ENCODE measurements at regions not wholly inside any gene's neighbourhood (a gene's known extent, or its start where the extent isn't known, plus 50 kb on each side); places are given as distances from the start of the nearest gene placed in this dataset.

GRCh38 chr17:27224526-27225315 lies 69.2 kb upstream of the WSB1 start:
- H4K20me1 ChIP-seq (ENCODE audit: insufficient read depth, low read length): no peaks in the 10 kb centered on the region
- H3K9me3 ChIP-seq (ENCODE audit: low read length): no peaks in the 10 kb centered on the region
- POLR2A ChIA-PET: no interaction called here
- no peaks in the 10 kb centered on the region for H3K9me2 ChIP-seq (ENCODE audit: insufficient read depth, low read length)
- DNase-seq (ENCODE audit: low spot score): no peak
- CTCF ChIA-PET (ENCODE audit: unreplicated experiment): no interaction called here
- no peak overlapping the region for H3K4me3 ChIP-seq (ENCODE audit: low read depth, low read length, poor library complexity, severe bottlenecking)
- no peak overlapping the region for H3K27ac ChIP-seq (ENCODE audit: low read depth, low read length, poor library complexity, severe bottlenecking)
- H3K79me2 ChIP-seq (ENCODE audit: insufficient read depth, low read depth, low read length): no peaks in the 10 kb centered on the region
- intact Hi-C loops (cut with micrococcal nuclease; ENCODE audit: unreplicated experiment): no loop called here
- H2AFZ ChIP-seq (ENCODE audit: low read length): no peak overlapping the region
- no peaks in the 10 kb centered on the region for H3K36me3 ChIP-seq (ENCODE audit: insufficient read depth, low read length)
- no TSS peak for BruUV-seq (replicated peaks)
- no peak overlapping the region for H3K4me2 ChIP-seq (ENCODE audit: low read length)
- no peaks in the 10 kb centered on the region for H3K4me1 ChIP-seq (ENCODE audit: insufficient read depth, low read length, poor library complexity, severe bottlenecking)
- TF ChIP-seq EZH2phosphoT487 (IDR thresholded peaks at IDR 0.05; ENCODE audit: borderline replicate concordance, low read depth, low read length): no peak
- no peak for TF ChIP-seq CTCF (conservative IDR thresholded peaks at IDR 0.05; ENCODE audit: low read length)

- no peak for DNase-seq (ENCODE audit: low spot score)
- intact Hi-C loops (cut with micrococcal nuclease; ENCODE audit: unreplicated experiment): no loop called here
- Histone ChIP-seq H3K36me3 (ENCODE audit: insufficient read depth, low read length) (no peaks in the 10 kb centered on the region), H3K9me3 (ENCODE audit: low read length) (no peaks in the 10 kb centered on the region), H3K4me3 (ENCODE audit: low read depth, low read length, poor library complexity, severe bottlenecking) (no peak overlapping the region), H3K4me2 (ENCODE audit: low read length) (no peak overlapping the region), H3K9me2 (ENCODE audit: insufficient read depth, low read length) (no peaks in the 10 kb centered on the region), H3K27ac (ENCODE audit: low read depth, low read length, poor library complexity, severe bottlenecking) (no peak overlapping the region), H4K20me1 (ENCODE audit: insufficient read depth, low read length) (no peaks in the 10 kb centered on the region), H2AFZ (ENCODE audit: low read length) (no peak overlapping the region), H3K4me1 (ENCODE audit: insufficient read depth, low read length, poor library complexity, severe bottlenecking) (no peaks in the 10 kb centered on the region), H3K79me2 (ENCODE audit: insufficient read depth, low read depth, low read length) (no peaks in the 10 kb centered on the region)
- BruUV-seq (replicated peaks): no TSS peak
- POLR2A ChIA-PET: no interaction called here
- TF ChIP-seq EZH2phosphoT487 (IDR thresholded peaks at IDR 0.05; ENCODE audit: borderline replicate concordance, low read depth, low read length) (no peak), CTCF (conservative IDR thresholded peaks at IDR 0.05; ENCODE audit: low read length) (no peak)
- CTCF ChIA-PET (ENCODE audit: unreplicated experiment): no interaction called here
Observed at GRCh38 chr17:27226611-27227230, 67.2 kb upstream of the WSB1 start.

- H4K20me1 ChIP-seq (ENCODE audit: insufficient read depth, low read length): no peaks in the 10 kb centered on the region
- no peak overlapping the region for H3K27ac ChIP-seq (ENCODE audit: low read depth, low read length, poor library complexity, severe bottlenecking)
- no peaks in the 10 kb centered on the region for H3K9me2 ChIP-seq (ENCODE audit: insufficient read depth, low read length)
- ChIA-PET POLR2A (interaction anchor here (0.5 kb wide), 1 partner anchor 253 kb away, joined by 4 read pairs; no protein-coding TSS in a partner anchor), CTCF (ENCODE audit: unreplicated experiment) (no interaction called here)
- no peak overlapping the region for H3K4me3 ChIP-seq (ENCODE audit: low read depth, low read length, poor library complexity, severe bottlenecking)
- intact Hi-C loops (cut with micrococcal nuclease; ENCODE audit: unreplicated experiment): no loop called here
- no peaks in the 10 kb centered on the region for H3K9me3 ChIP-seq (ENCODE audit: low read length)
- no peaks in the 10 kb centered on the region for H3K36me3 ChIP-seq (ENCODE audit: insufficient read depth, low read length)
- BruUV-seq (replicated peaks): no TSS peak
- no peak overlapping the region for H2AFZ ChIP-seq (ENCODE audit: low read length)
- no peak for TF ChIP-seq CTCF (conservative IDR thresholded peaks at IDR 0.05; ENCODE audit: low read length)
- TF ChIP-seq EZH2phosphoT487 (IDR thresholded peaks at IDR 0.05; ENCODE audit: borderline replicate concordance, low read depth, low read length): no peak
- H3K4me2 ChIP-seq (ENCODE audit: low read length): no peak overlapping the region
- H3K4me1 ChIP-seq (ENCODE audit: insufficient read depth, low read length, poor library complexity, severe bottlenecking): no peaks in the 10 kb centered on the region
- DNase-seq (ENCODE audit: low spot score): no peak
- no peaks in the 10 kb centered on the region for H3K79me2 ChIP-seq (ENCODE audit: insufficient read depth, low read depth, low read length)
Observed at GRCh38 chr17:27230996-27231395, 62.9 kb upstream of the WSB1 start.

Measured in OCI-LY7 (cell line).